RWPE1 (cell line): ENCODE measurements at regions not wholly inside any gene's neighbourhood (a gene's known extent, or its start where the extent isn't known, plus 50 kb on each side); places are given as distances from the start of the nearest gene placed in this dataset.
"Not testable (repeated sequence)": the region's sequence is repeated elsewhere in the genome, so short reads cannot be mapped to it uniquely, and the experiment has no call there.

Source experiments
- CTCF ChIA-PET: fragments of 350-600 bp; sonication (Branson Sonifier 250); formaldehyde crosslinking; extraction: SDS; loops from one replicate; lab custom pipeline; 2021; lab: Yijun Ruan, JAX
- POLR2A ChIA-PET: fragments of 400-600 bp; formaldehyde crosslinking; extraction: SDS; loops from one replicate; lab custom pipeline; 2020; ENCODE audit warnings: antibody characterized with exemption; ENCODE audit not compliant: low non-redundant PET; lab: Yijun Ruan, JAX
- DNase-seq: peaks from one replicate; pipeline ENCODE4 v3.0.0; 2012; ENCODE audit warnings: low spot score
- H3K27ac ChIP-seq: fragments of 450-650 bp; 2 replicates; pipeline ENCODE4 v1.5.1; 2017
- TF ChIP-seq, protein P1 (sequence below): fragments of 450-650 bp; conservative IDR thresholded peaks from 2 replicates; pipeline ENCODE4 v1.5.1; 2017; ENCODE audit warnings: low read depth, mild to moderate bottlenecking

- DNase-seq = no peak
- TF ChIP-seq, protein P1, sequence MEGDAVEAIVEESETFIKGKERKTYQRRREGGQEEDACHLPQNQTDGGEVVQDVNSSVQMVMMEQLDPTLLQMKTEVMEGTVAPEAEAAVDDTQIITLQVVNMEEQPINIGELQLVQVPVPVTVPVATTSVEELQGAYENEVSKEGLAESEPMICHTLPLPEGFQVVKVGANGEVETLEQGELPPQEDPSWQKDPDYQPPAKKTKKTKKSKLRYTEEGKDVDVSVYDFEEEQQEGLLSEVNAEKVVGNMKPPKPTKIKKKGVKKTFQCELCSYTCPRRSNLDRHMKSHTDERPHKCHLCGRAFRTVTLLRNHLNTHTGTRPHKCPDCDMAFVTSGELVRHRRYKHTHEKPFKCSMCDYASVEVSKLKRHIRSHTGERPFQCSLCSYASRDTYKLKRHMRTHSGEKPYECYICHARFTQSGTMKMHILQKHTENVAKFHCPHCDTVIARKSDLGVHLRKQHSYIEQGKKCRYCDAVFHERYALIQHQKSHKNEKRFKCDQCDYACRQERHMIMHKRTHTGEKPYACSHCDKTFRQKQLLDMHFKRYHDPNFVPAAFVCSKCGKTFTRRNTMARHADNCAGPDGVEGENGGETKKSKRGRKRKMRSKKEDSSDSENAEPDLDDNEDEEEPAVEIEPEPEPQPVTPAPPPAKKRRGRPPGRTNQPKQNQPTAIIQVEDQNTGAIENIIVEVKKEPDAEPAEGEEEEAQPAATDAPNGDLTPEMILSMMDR = no peak
- H3K27ac ChIP-seq = no peak overlapping the region
- ChIA-PET POLR2A (no interaction called here), CTCF (interaction anchor here (0.7 kb wide), 1 partner anchor 11 kb away, joined by 3 read pairs; no protein-coding TSS in a partner anchor)
These were observed 160.3 kb downstream of the BMP7 start for GRCh38 chr20:57106030-57106682.

GRCh38 chr20:57106692-57107091 is 159.7 kb downstream of the BMP7 start:
- no peak overlapping the region for H3K27ac ChIP-seq
- ChIA-PET CTCF (interaction anchor here (0.7 kb wide), 1 partner anchor 12 kb away, joined by 3 read pairs; no protein-coding TSS in a partner anchor), POLR2A (no interaction called here)
- DNase-seq = no peak
- TF ChIP-seq, protein P1 = no peak

DNA sequence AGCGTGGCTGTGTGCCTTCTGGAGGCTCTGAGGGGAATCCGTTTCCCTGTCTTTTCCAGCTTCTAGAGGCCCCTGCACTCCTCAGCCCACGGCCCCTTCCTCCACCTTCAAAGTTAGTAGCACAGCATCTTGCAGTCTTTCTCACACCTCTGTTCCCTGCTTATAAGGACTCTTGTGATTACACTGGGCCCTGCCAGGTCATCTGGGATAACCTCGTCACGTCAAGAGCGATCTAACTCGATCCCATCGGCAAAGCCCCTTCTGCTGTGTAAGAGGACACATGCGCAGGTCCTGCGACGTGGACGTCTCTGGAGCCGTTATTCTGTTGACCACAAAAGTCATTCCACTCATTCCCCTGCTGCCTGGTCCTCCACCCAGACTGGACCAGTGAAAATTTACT is 159.2 kb downstream of the BMP7 start:
- H3K27ac ChIP-seq = no peak overlapping the region
- ChIA-PET POLR2A (no interaction called here), CTCF (interaction anchor here (0.7 kb wide), 1 partner anchor 12 kb away, joined by 3 read pairs; no protein-coding TSS in a partner anchor)
- no peak for DNase-seq
- TF ChIP-seq, protein P1 = no peak

GRCh38 chr20:57108218-57108617 is 158.2 kb downstream of the BMP7 start:
- TF ChIP-seq, protein P1 = no peak
- DNase-seq = no peak
- ChIA-PET CTCF (interaction anchor here (1.0 kb wide), 1 partner anchor 223 kb away, joined by 4 read pairs; no protein-coding TSS in a partner anchor), POLR2A (interaction anchor here (0.5 kb wide), 1 partner anchor 1145 kb away, joined by 15 read pairs; no protein-coding TSS in a partner anchor)
- H3K27ac ChIP-seq = no peak overlapping the region

GRCh38 chr20:57108742-57109570 is 157.5 kb downstream of the BMP7 start:
- POLR2A ChIA-PET = interaction anchor here (0.5 kb wide), 1 partner anchor 1144 kb away, joined by 15 read pairs; no protein-coding TSS in a partner anchor
- H3K27ac ChIP-seq = no peak overlapping the region
- CTCF ChIA-PET = interaction anchor here (1.0 to 1.3 kb wide), 3 partner anchors 17 to 237 kb away, joined by 3 to 4 read pairs (median 4); no protein-coding TSS in a partner anchor
- TF ChIP-seq, protein P1 = no peak
- DNase-seq = no peak

DNA sequence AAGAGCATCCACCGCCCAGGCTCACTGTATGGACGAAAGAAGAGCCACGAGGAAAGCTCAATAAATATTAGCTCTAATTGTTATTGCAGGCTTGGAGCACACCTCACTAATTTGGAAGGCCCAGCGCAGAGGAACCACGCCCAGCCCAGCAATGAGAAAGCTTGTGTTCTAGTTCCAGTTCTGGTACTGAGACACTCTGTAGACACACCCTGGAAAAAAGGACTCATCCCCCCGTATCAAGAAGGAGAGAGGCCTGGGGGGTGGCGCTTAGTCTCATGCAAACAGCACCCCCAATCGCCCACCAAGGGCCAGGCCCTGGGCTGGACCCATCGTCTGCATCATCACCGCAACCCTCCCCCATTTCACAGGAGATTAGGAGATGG is 156.9 kb downstream of the BMP7 start:
- POLR2A ChIA-PET = no interaction called here
- CTCF ChIA-PET = interaction anchor here (0.8 to 1.3 kb wide), 3 partner anchors 18 to 237 kb away, joined by 3 to 4 read pairs (median 4); no protein-coding TSS in a partner anchor
- H3K27ac ChIP-seq = no peak overlapping the region
- no peak for DNase-seq
- TF ChIP-seq, protein P1 = no peak

- ChIA-PET POLR2A (interaction anchor here (0.7 kb wide), 1 partner anchor 13 kb away, joined by 3 read pairs; no protein-coding TSS in a partner anchor), CTCF (interaction anchor here (0.8 to 1.3 kb wide), 3 partner anchors 19 to 236 kb away, joined by 3 to 4 read pairs (median 4); no protein-coding TSS in a partner anchor)
- not testable (repeated sequence) for DNase-seq, H3K27ac ChIP-seq
These were observed 156.1 kb downstream of the BMP7 start for GRCh38 chr20:57110121-57111027.
